Immature natural killer cell (primary cell): ENCODE measurements at regions not wholly inside any gene's neighbourhood (a gene's known extent, or its start where the extent isn't known, plus 50 kb on each side); places are given as distances from the start of the nearest gene placed in this dataset.
"Not testable (repeated sequence)": the region's sequence is repeated elsewhere in the genome, so short reads cannot be mapped to it uniquely, and the experiment has no call there.

Source experiments
- DNase-seq, 3 donors: peaks; one replicate each; pipeline ENCODE4 v3.0.0; 2022; ENCODE audit warnings: mixed read lengths in 1 of 3
- H3K27ac Mint-ChIP-seq, 6 donors: one replicate each; pipeline ENCODE4 v1.8.0; 2020; ENCODE audit warnings: mixed read lengths in 6 of 6, mild to moderate bottlenecking in 5 of 6, inconsistent platforms in 4 of 6, moderate library complexity in 3 of 6
- H3K27me3 Mint-ChIP-seq, 3 donors: one replicate each; pipeline ENCODE4 v1.8.0; 2020 to 2021; ENCODE audit warnings: low read depth in 3 of 3, mild to moderate bottlenecking in 3 of 3, mixed read lengths in 3 of 3, moderate library complexity in 3 of 3, inconsistent platforms in 1 of 3
- H3K36me3 Mint-ChIP-seq, 3 donors: one replicate each; pipeline ENCODE4 v1.8.0; 2020; ENCODE audit warnings: mixed read lengths in 3 of 3, inconsistent platforms in 2 of 3, mild to moderate bottlenecking in 2 of 3
- H3K4me1 Mint-ChIP-seq, 2 donors: one replicate each; pipeline ENCODE4 v1.8.0; 2020; ENCODE audit warnings: inconsistent platforms in 2 of 2, mild to moderate bottlenecking in 2 of 2, mixed read lengths in 2 of 2, moderate library complexity in 1 of 2
- H3K4me3 Mint-ChIP-seq, 5 donors: one replicate each; pipeline ENCODE4 v1.8.0; 2020; ENCODE audit warnings: mild to moderate bottlenecking in 5 of 5, mixed read lengths in 5 of 5, inconsistent platforms in 3 of 5, moderate library complexity in 3 of 5
- H3K9me3 Mint-ChIP-seq, 6 donors: one replicate each; pipeline ENCODE4 v1.8.0; 2020; ENCODE audit warnings: mild to moderate bottlenecking in 6 of 6, mixed read lengths in 6 of 6, inconsistent platforms in 4 of 6, moderate library complexity in 3 of 6

- Mint-ChIP-seq H3K36me3 (no peaks in the 10 kb centered on the region), H3K27me3 (peaks cover 1 to 4% (median 3%) of the 10 kb centered on the region in 3 donors), H3K27ac (no peak overlapping the region), H3K4me3 (no peak overlapping the region), H3K4me1 (no peaks in the 10 kb centered on the region), H3K9me3 (no peaks in the 10 kb centered on the region)
- no peak for DNase-seq
These were observed 115.1 kb upstream of the MAP3K7 start for GRCh38 chr6:90701926-90702325.

DNA sequence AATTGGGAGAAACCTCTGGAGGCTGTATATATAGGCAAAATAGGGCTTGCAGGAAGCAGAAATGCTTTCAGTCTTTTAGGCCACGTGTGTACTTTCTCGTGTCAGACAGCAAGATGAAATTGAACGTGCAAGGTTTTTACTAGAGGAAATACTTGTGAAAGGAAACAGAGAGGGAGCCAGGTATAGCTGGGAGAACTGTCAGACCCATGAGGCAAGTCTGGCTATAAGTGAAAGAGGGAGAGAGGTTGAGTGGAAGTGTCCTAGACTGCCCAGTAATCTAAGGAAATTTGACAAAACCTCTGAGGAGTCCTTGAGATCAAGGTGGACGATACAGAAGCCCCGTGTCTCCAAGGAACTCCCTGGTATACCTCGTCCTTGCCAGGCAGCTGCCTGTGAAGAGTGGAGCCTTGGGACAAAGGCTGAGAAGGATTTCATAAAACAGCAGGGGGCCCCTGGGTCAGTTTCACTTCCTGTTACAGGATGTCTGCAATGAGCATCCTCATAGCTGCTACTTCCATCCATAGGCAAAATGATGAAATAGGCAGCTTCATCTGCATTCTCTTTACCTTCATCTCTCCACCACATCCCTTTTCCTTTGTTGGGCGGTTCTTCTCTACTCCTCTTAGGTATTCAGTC is 114.4 kb upstream of the MAP3K7 start:
- H3K4me1 Mint-ChIP-seq, result no peaks in the 10 kb centered on the region
- H3K27ac Mint-ChIP-seq, result no peak overlapping the region
- no peaks in the 10 kb centered on the region for H3K9me3 Mint-ChIP-seq
- no peak overlapping the region for H3K4me3 Mint-ChIP-seq
- no peak for DNase-seq
- H3K27me3 Mint-ChIP-seq, result peaks cover 1 to 4% (median 3%) of the 10 kb centered on the region in 3 donors
- H3K36me3 Mint-ChIP-seq, result no peaks in the 10 kb centered on the region

GRCh38 chr6:90695316-90695715 is 108.4 kb upstream of the MAP3K7 start:
- Mint-ChIP-seq H3K36me3 (no peaks in the 10 kb centered on the region), H3K4me3 (no peak overlapping the region), H3K27ac (no peak overlapping the region), H3K4me1 (no peaks in the 10 kb centered on the region), H3K9me3 (peaks cover 0 to 7% (median 0%) of the 10 kb centered on the region in 6 donors), H3K27me3 (peaks cover 0 to 4% (median 4%) of the 10 kb centered on the region in 3 donors)
- no peak for DNase-seq

- peaks cover 0 to 4% (median 4%) of the 10 kb centered on the region in 3 donors for H3K27me3 Mint-ChIP-seq
- no peak overlapping the region for H3K27ac Mint-ChIP-seq
- H3K9me3 Mint-ChIP-seq, result peaks cover 0 to 7% (median 0%) of the 10 kb centered on the region in 6 donors
- no peaks in the 10 kb centered on the region for H3K36me3 Mint-ChIP-seq
- H3K4me3 Mint-ChIP-seq, result no peak overlapping the region
- H3K4me1 Mint-ChIP-seq, result no peaks in the 10 kb centered on the region
- DNase-seq, result no peak
These were observed 107.9 kb upstream of the MAP3K7 start for GRCh38 chr6:90694802-90695201.

DNA sequence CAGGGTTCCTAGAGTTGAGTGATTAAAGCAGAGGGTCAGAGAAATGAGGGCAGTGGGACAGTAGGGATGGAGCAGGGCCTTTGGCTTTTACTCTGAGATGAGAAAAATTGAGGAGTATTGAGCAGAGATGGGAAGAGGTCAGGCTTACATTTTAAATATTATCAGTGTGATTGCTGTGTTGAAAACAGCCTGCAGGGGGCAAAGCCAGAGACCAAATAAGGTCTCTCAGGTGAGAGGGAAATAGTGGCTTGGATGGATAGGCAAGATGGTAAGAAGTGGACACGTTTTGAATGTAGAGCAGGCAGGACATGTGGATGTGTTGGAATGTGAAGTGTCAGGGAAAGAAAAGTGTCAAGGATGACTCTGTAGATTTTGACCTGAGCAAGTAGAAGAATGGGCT is 105.0 kb upstream of the MAP3K7 start:
- DNase-seq, result no peak
- H3K4me1 Mint-ChIP-seq, result no peaks in the 10 kb centered on the region
- H3K36me3 Mint-ChIP-seq, result no peaks in the 10 kb centered on the region
- H3K4me3 Mint-ChIP-seq, result no peak overlapping the region
- peaks cover 0 to 4% (median 3%) of the 10 kb centered on the region in 3 donors for H3K27me3 Mint-ChIP-seq
- H3K9me3 Mint-ChIP-seq, result peaks cover 0 to 7% (median 0%) of the 10 kb centered on the region in 6 donors
- H3K27ac Mint-ChIP-seq, result no peak overlapping the region

GRCh38 chr6:90689172-90689571 is 102.3 kb upstream of the MAP3K7 start:
- no peak overlapping the region for H3K4me3 Mint-ChIP-seq
- no peaks in the 10 kb centered on the region for H3K36me3 Mint-ChIP-seq
- H3K4me1 Mint-ChIP-seq, result no peaks in the 10 kb centered on the region
- no peak for DNase-seq
- H3K27ac Mint-ChIP-seq, result no peak overlapping the region
- peaks cover 0 to 7% (median 0%) of the 10 kb centered on the region in 6 donors for H3K9me3 Mint-ChIP-seq
- peaks cover 0 to 1% (median 0%) of the 10 kb centered on the region in 3 donors for H3K27me3 Mint-ChIP-seq

- Mint-ChIP-seq H3K36me3 (no peaks in the 10 kb centered on the region), H3K9me3 (peaks cover 0 to 7% (median 0%) of the 10 kb centered on the region in 6 donors), H3K4me1 (no peaks in the 10 kb centered on the region), H3K4me3 (no peak overlapping the region), H3K27ac (no peak overlapping the region), H3K27me3 (peaks cover 0 to 1% (median 0%) of the 10 kb centered on the region in 3 donors)
- DNase-seq, result no peak
These were observed 101.0 kb upstream of the MAP3K7 start for GRCh38 chr6:90687775-90688380.

GRCh38 chr6:90681863-90682262 is 95.0 kb upstream of the MAP3K7 start:
- Mint-ChIP-seq H3K27ac (no peak overlapping the region), H3K9me3 (peaks cover 0 to 4% (median 0%) of the 10 kb centered on the region in 6 donors), H3K4me1 (no peaks in the 10 kb centered on the region), H3K36me3 (no peaks in the 10 kb centered on the region), H3K4me3 (no peak overlapping the region), H3K27me3 (peaks cover 0 to 1% (median 0%) of the 10 kb centered on the region in 3 donors)
- DNase-seq, result no peak

DNA sequence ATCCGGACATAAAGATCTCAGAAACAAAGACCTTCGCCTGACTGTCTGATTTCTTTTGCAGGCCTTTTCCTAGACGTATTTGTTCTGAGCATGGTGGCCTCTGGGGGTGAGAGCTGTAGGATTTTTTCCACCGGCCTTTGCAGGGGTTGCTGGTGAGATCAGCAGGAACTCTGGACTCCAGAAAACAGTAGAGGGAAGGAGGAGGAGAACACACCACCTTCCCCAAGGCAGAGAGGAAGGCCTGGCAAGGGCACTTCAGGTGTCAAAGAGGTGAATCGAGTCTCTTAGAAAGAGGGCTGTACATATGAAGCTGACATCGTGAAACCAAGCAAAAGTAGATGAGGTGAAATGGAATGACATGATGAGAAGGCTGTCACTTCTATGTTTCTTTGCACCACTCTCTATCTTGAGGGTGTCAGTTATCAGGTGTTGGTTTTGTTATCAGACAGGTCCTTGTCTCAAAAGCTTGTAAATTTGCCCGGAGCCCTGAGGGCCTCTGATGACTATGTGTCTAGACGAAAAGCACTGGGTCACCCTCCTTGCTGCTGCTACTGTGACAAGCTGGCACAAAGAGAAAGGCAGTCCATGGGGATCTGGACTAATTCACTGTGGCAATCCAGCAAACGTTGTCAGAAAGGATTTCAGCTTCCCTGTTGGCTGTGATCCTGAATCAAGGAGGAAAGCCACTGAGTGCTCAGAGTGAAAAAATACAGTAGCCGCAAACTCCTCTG is 91.3 kb upstream of the MAP3K7 start:
- no peak overlapping the region for H3K4me3 Mint-ChIP-seq
- peaks cover 0 to 6% (median 4%) of the 10 kb centered on the region in 3 donors for H3K27me3 Mint-ChIP-seq
- H3K36me3 Mint-ChIP-seq, result no peaks in the 10 kb centered on the region
- H3K27ac Mint-ChIP-seq, result no peak overlapping the region
- no peak for DNase-seq
- H3K4me1 Mint-ChIP-seq, result no peaks in the 10 kb centered on the region
- no peaks in the 10 kb centered on the region for H3K9me3 Mint-ChIP-seq

GRCh38 chr6:90677440-90677839 is 90.6 kb upstream of the MAP3K7 start:
- Mint-ChIP-seq H3K27ac (no peak overlapping the region), H3K4me3 (no peak overlapping the region), H3K36me3 (no peaks in the 10 kb centered on the region), H3K4me1 (no peaks in the 10 kb centered on the region), H3K9me3 (no peaks in the 10 kb centered on the region), H3K27me3 (peaks cover 0 to 6% (median 4%) of the 10 kb centered on the region in 3 donors)
- DNase-seq, result no peak

- Mint-ChIP-seq H3K27me3 (peaks cover 0 to 6% (median 4%) of the 10 kb centered on the region in 3 donors), H3K9me3 (no peaks in the 10 kb centered on the region), H3K4me1 (no peaks in the 10 kb centered on the region), H3K4me3 (no peak overlapping the region), H3K36me3 (no peaks in the 10 kb centered on the region), H3K27ac (no peak overlapping the region)
- DNase-seq, result no peak
These were observed 89.8 kb upstream of the MAP3K7 start for GRCh38 chr6:90676516-90677300.

GRCh38 chr6:90675107-90675506 is 88.2 kb upstream of the MAP3K7 start:
- not testable (repeated sequence) for DNase-seq, H3K9me3 Mint-ChIP-seq, H3K4me1 Mint-ChIP-seq, H3K36me3 Mint-ChIP-seq, H3K27ac Mint-ChIP-seq, H3K4me3 Mint-ChIP-seq, H3K27me3 Mint-ChIP-seq

- not testable (repeated sequence) for H3K4me1 Mint-ChIP-seq, H3K27ac Mint-ChIP-seq, H3K4me3 Mint-ChIP-seq, H3K36me3 Mint-ChIP-seq, H3K27me3 Mint-ChIP-seq, H3K9me3 Mint-ChIP-seq, DNase-seq
These were observed 87.2 kb upstream of the MAP3K7 start for GRCh38 chr6:90674077-90674476.

DNA sequence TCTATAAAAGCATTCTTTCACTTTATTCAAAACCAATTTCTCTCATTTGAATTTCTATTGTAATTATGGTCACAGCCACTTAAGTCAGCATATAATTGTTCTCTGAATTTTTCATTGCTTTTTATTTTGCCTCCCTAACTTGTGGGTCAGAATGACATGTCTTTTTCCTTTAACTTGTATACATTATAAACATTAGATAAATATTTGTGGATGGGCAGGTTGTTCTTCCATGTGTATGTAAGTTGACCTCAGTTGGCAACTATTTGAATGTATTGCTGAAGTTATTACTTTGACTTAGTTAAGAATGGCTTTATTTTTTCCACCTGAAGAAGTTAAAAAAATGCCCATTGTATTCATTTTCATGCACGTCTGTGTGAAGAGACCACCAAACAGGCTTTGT is 83.0 kb upstream of the MAP3K7 start:
- peaks cover 0 to 9% (median 2%) of the 10 kb centered on the region in 3 donors for H3K27me3 Mint-ChIP-seq
- no peak overlapping the region for H3K27ac Mint-ChIP-seq
- H3K4me3 Mint-ChIP-seq, result no peak overlapping the region
- no peaks in the 10 kb centered on the region for H3K4me1 Mint-ChIP-seq
- no peaks in the 10 kb centered on the region for H3K9me3 Mint-ChIP-seq
- no peak for DNase-seq
- no peaks in the 10 kb centered on the region for H3K36me3 Mint-ChIP-seq
